ENCODE measurements at regions not wholly inside any gene's neighbourhood (a gene's known extent, or its start where the extent isn't known, plus 50 kb on each side); places are given as distances from the start of the nearest gene placed in this dataset.

DNA sequence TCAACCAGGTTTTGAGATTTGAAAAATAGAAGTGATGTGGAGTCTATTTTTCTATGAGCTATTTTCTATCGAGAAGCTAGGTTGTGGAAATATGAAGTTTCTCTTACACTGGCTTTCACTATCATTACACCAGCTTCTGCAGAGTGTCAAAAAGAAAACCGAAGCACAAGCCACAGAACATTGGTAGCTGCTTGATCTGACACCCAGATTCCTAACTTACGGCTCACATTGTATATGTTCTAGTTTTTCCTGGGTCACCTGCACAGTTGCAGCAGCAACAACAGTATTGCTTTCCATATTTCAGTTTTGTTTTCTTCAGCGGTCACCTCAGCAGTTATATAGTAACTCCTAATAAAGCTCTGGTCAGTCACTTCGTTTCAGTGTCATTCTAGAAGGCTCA lies 790.1 kb downstream of the PLOD2 start:
- no peaks in the 10 kb centered on the region for H3K36me3 ChIP-seq
- H3K27ac ChIP-seq: no peak overlapping the region
- 63 to 72% methylated on average over 5 of the region's 5 CpGs for WGBS, 2 donors
- no peaks in the 10 kb centered on the region for H3K4me1 ChIP-seq
- H3K4me3 ChIP-seq: no peak overlapping the region
- intact Hi-C loops (cut with DNase I): no loop called here
- ATAC-seq (no peak), DNase-seq (no peak), FAIRE-seq (no peak)
- TF ChIP-seq CTCF (IDR thresholded peaks at IDR 0.05): no peak
- no peaks in the 10 kb centered on the region for H3K9me3 ChIP-seq
- no peaks in the 10 kb centered on the region for H3K27me3 ChIP-seq

DNA sequence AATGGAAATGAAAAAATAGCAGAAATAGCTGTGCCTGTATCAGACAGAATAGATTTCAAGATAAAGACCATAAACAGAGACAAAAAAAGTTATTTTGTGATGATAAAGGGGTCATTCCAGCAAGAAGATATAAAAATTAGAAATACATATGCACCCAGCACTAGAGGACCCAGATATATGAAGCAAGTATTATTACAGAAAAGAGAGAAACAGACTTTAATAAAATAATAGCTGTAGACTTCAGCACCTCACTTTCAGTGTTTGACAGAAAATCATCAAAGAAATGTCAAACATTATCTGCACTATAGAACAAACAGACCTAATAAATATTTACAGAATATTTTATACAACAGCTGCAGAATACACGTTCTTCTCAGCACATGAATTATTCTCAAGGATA lies 783.7 kb downstream of the PLOD2 start:
- WGBS, 2 donors: 17 to 24% methylated on average over 1 of the region's 1 CpG
- no peak for TF ChIP-seq CTCF (IDR thresholded peaks at IDR 0.05)
- no peak for FAIRE-seq
- Histone ChIP-seq H3K9me3 (no peaks in the 10 kb centered on the region), H3K4me3 (no peak overlapping the region), H3K27ac (no peak overlapping the region), H3K27me3 (no peaks in the 10 kb centered on the region), H3K36me3 (no peaks in the 10 kb centered on the region), H3K4me1 (no peaks in the 10 kb centered on the region)
- intact Hi-C loops (cut with DNase I): no loop called here
- DNase-seq: no peak
- ATAC-seq: no peak

- 66 to 69% methylated on average over 3 of the region's 3 CpGs for WGBS, 2 donors
- intact Hi-C loops (cut with DNase I): no loop called here
- FAIRE-seq: no peak
Measured at GRCh38 chr3:145383416-145383815, 777.6 kb downstream of the PLOD2 start.

GRCh38 chr3:145384307-145384706 lies 776.7 kb downstream of the PLOD2 start:
- no peak for TF ChIP-seq CTCF (IDR thresholded peaks at IDR 0.05)
- WGBS, 2 donors: 46 to 60% methylated on average over 2 of the region's 2 CpGs
- Histone ChIP-seq H3K9me3 (no peaks in the 10 kb centered on the region), H3K27ac (no peak overlapping the region), H3K36me3 (no peaks in the 10 kb centered on the region), H3K4me3 (no peak overlapping the region), H3K27me3 (no peaks in the 10 kb centered on the region), H3K4me1 (no peaks in the 10 kb centered on the region)
- FAIRE-seq (no peak), ATAC-seq (no peak), DNase-seq (no peak)
- intact Hi-C loops (cut with DNase I): no loop called here

More at GRCh38 chr3:145383416-145383815, 777.6 kb downstream of the PLOD2 start:
- no peak for TF ChIP-seq CTCF (IDR thresholded peaks at IDR 0.05)
- H3K4me1 ChIP-seq: no peaks in the 10 kb centered on the region
- H3K4me3 ChIP-seq: no peak overlapping the region
- ATAC-seq (no peak), DNase-seq (no peak)
- no peak overlapping the region for H3K27ac ChIP-seq
- no peaks in the 10 kb centered on the region for H3K9me3 ChIP-seq
- H3K36me3 ChIP-seq: no peaks in the 10 kb centered on the region
- H3K27me3 ChIP-seq: no peaks in the 10 kb centered on the region

DNA sequence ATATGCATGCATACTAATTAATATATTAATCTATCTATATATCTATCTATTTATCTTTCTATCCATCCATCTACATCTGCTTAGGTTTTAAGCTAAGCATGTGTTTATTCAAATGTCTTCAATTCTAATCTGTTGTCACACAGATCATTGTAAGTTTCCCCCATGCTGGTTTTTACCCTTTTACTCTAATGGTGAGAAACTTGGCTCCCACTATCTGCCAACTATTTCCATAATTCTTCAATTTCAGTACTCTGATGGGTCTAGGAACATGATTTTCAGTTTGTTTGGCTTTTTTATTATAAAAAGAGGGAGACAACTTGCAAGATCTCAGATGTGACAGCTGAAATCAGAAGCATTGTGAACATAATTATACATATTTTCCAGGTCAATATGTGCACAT lies 773.8 kb downstream of the PLOD2 start:
- no peaks in the 10 kb centered on the region for H3K27me3 ChIP-seq
- intact Hi-C loops (cut with DNase I): no loop called here
- TF ChIP-seq CTCF (IDR thresholded peaks at IDR 0.05): no peak
- H3K9me3 ChIP-seq: no peaks in the 10 kb centered on the region
- H3K4me1 ChIP-seq: no peaks in the 10 kb centered on the region
- H3K4me3 ChIP-seq: no peak overlapping the region
- H3K27ac ChIP-seq: no peak overlapping the region
- H3K36me3 ChIP-seq: no peaks in the 10 kb centered on the region
- no peak for ATAC-seq
- no peak for FAIRE-seq
- no peak for DNase-seq
